HG03460 (cell line): ENCODE measurements at regions not wholly inside any gene's neighbourhood (a gene's known extent, or its start where the extent isn't known, plus 50 kb on each side); places are given as distances from the start of the nearest gene placed in this dataset.
"Not testable (repeated sequence)": the region's sequence is repeated elsewhere in the genome, so short reads cannot be mapped to it uniquely, and the experiment has no call there.

Experiments
- ATAC-seq: cut with Tn5 transposase; IDR thresholded peaks from one replicate; pipeline ENCODE4 v1.9.1; 2021; ENCODE audit not compliant: unreplicated experiment

DNA sequence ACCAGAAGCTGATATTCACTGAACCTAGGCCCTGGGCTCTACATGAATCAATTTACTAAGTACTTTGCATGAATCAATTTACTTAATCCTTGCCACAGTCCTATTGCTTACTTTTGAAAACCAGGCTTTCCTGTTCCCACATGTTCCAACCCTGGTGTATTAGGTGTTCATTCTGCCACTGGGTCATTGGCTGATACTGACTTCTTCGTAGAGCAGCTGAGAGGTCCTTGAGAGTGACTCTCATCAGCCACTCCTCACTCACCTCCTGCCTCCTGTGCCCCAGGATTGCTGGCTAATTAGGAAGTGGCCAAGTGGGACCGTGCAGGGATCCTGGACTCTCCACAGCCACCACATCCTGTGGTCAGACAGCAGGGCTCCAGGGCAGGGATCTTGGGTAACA lies 109.5 kb upstream of the CXorf66 start:
- ATAC-seq: not testable (repeated sequence)

DNA sequence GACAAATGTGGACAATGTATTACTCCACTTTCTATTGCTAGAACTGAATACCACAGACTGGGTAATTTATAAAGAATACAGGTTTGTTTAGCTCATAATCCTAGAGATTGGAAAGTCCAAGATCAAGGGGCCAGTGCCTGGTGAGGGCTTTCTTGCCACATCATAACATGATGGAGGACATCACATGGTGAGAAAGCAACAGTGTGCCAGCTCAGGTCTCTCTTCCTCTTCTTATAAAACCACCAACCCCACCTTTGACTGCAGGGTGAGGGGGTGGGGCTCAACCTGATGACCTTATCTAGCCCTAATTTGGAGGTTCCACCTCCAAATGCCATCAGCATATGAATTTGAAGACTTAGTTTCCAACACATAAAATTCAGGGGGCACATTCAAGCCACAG lies 105.7 kb upstream of the CXorf66 start:
- no peak for ATAC-seq

DNA sequence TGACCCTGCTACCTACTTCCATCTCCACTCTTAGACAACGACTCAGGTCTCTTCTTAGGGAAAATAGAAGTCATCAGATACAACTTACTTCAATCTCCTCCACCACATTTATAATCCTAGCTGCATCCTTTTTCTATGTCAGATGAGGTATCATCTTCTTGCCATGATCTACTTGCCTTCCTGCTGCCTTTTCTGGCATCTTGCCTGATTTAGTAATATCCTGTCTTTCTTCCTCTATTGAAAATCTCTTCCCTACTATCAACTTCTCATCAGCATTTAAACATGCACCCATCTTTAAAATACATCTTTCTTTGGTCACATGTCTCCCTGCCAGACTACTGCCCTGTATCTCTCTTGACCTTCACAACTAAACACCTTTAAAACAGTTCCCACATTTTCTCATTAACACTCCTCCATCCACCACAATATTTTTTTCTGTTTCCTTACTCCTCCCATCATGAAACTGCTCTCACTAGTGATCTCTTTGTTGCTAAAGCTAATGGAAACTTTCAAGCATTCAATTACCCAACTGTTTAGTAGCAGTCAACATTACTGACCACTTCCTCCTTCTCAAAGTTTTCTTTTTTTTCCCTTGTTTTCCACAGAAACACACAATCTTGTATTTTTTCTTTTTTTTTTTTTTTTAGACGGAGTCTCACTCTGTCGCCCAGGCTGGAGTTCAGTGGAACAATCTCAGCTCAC lies 100.8 kb upstream of the CXorf66 start:
- no peak for ATAC-seq

DNA sequence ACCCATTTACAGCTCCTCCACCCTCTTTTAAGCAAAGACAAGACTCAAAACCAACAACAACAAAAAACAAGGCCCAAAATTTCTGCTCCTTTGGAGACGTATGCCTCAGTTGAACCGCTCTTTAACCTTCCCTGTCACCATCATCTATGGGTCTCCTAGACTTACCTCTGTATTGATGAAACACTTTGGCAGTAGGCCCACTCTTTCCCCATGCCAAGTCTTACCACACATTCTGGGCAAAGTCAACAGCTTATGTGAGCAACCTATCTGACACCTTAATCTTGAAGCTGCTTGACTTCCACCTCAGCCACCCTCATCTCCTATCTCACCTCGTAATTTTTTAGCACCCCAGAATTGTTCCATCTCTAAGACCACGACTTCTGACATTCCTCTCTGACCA lies 99.7 kb upstream of the CXorf66 start:
- ATAC-seq: no peak

DNA sequence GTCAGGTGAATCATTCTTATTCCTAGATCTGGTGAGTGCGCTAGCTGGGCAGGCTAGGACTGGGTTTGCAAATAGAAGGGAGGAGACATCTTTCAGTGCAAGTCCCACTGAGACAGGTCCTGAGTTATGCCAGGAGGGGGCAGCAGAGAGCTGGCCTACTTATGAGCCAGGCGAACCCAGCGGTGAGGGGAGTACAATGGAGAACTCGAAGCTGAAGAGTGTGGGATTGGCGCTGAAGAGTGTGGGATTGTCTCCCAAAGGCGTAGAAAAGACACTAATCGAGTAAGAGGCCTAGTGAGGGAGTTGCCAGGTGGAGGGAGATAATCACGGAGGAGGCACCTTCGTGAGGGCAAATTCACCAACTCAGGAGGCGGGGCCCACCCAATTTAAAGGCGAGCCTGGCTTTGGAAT lies 91.7 kb upstream of the CXorf66 start:
- ATAC-seq: peak; percentile 90

DNA sequence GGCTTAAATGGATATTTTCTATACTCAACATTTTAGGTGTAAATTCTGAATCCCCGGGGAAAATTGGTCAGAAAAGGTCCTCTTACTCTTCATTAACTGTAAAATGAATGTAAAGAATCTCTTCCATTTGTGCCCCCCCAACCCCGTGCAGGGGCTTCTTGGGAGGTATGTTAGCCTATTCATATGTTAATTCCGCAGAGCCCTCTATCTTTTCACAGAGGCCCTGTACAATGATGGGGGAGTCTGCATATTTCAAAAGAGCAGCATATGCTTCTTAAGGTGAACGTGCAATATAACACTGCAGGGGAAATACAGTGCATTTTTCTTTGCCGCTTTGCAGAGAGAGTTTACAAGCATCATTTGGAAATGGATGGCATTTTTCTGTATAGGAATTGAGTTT lies 88.5 kb upstream of the CXorf66 start:
- ATAC-seq: no peak

DNA sequence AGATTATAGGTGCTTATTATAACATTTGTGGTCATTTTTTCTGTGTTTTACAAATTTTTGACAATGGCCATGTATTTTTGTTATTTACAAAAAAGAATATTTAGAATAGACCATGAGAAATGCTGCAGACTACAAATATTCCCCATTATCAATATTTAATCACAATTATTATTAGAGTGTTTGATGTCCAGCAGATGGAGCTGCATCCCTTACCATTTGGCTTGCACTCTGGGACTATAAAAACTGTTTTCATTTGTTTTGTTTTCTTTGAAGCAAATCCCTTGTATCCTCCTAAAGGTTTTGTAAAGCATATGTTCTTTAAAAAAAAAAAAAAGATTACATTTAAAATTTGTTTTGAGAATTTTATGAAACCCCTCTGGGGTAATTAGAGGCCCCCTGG lies 85.6 kb upstream of the CXorf66 start:
- no peak for ATAC-seq

DNA sequence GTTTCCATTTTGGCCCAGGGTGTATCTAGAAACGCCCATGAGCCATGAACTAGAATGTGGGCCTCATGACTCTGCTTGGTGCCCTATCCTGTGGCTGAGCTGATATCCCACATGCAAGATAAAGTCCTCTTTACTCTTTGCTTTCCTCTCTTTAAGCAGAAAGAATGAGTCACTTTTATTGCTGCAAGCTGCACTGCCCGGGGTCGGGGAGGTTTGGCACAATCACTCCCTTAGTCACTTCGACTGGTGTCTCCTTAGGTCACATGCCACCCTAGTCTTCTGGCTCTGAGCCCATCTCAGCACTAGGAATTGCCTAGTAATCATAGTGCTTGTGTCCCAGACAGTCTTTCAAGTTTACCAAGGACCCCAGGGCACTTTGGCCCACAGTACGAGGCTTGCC lies 75.1 kb upstream of the CXorf66 start:
- ATAC-seq: no peak

DNA sequence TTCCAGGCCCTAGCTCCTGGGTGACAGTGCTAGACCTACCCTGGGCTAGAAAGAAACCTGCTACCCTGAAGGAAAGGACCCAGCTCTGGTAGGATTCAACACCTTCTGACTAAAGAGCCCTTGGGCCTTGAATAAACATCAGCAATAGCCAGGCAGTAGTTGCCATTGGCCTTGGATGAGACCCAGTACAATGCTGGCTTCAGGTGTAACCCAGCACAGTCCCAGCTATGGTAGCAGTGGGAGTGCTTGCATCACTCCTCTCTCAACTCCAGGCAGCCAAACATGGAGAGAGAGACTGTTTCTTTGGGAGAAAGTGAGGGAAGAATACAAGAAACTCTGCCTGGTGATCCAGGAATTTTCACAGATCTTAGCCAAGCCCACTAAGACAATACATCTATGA lies 73.5 kb upstream of the CXorf66 start:
- no peak for ATAC-seq

DNA sequence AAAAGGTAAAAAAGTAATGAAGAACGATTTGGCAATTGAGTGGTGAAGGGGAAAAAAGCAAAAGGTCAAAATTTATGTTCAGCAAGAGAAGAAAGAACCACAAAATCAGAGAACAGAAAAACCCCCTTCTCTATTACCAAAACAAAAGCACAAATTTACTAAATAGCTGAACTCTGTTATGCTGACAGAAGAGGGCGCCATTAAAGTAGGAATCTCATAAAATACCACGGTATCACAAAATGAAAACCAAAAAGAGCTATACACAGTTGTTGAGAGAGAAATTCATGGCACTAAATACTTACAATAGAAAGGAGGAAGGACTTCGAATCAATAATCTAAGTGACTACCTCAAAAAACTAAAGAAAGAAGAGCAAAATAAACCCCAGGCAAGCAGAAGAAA lies 69.6 kb upstream of the CXorf66 start:
- no peak for ATAC-seq

DNA sequence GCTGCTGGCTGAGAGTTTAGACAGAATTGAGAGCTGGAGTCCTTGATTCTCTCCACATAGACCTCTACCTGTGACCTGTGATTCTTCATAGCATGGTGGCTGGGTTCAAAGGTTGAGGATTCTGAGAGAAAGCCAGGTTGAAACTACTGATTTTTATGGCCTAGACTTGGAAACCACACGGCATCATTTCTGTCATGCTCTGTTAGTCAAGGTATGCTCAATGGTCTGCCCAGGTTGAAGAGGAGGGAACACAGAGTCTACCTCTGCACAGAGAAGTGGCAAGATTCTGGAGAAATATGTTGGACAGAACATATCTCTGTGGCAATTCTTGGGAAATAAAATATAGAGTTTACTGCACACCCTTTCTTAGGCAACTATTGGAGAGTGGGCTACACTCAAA lies 57.2 kb upstream of the CXorf66 start:
- ATAC-seq: no peak

DNA sequence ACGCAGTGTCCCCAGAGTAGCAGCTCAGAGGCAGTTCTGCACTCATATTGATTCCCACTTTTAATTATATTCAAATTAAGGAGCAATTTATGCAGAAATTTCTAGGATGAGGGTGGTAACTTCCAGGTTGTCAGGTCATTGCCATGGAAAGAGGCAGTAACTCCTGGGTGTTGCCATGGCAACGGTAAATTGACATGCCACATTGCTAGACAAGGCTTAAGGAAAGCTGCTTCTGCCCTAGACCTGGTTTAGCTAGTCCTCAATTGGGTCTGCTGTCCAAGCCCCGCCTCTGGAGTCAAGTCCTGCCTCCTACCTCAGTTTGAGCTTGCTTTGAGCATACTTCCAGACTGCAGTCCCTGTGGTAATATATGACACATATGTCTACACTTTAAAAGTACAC lies 53.8 kb upstream of the CXorf66 start:
- ATAC-seq: not testable (repeated sequence)
